ENCODE measurements at regions not wholly inside any gene's neighbourhood (a gene's known extent, or its start where the extent isn't known, plus 50 kb on each side); places are given as distances from the start of the nearest gene placed in this dataset.

DNA sequence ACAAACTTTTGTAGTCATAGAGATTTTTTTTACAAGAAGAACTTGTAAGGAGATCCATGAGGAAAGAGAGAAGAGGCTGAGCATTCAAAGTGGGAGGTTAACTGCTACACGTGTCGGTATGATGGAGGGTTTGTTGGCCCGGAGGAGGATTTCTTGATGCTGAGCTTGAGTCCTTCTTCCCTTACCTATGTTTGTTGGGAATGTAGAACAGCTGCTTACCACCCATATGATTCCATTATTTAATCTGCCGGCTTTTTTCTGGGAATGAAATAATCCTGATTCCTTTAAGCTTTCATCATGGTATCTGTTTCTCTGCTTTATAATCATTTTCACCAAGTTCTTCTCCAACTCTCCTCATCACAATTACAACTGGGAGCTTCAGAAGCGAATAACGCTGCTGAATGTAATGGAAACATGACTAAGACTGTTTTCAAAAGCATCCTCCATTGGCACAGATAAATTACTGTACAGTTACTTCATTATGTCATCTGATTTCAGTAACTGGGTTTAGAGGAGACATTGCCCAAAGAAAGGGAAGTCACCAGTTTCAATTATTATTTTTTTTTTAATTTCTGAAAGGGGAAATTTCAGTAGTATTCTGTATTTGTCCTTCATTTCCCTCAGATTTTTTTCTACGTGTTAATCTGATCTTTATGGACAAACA is 420.6 kb downstream of the SPRY1 start:
- TF ChIP-seq, protein P1, sequence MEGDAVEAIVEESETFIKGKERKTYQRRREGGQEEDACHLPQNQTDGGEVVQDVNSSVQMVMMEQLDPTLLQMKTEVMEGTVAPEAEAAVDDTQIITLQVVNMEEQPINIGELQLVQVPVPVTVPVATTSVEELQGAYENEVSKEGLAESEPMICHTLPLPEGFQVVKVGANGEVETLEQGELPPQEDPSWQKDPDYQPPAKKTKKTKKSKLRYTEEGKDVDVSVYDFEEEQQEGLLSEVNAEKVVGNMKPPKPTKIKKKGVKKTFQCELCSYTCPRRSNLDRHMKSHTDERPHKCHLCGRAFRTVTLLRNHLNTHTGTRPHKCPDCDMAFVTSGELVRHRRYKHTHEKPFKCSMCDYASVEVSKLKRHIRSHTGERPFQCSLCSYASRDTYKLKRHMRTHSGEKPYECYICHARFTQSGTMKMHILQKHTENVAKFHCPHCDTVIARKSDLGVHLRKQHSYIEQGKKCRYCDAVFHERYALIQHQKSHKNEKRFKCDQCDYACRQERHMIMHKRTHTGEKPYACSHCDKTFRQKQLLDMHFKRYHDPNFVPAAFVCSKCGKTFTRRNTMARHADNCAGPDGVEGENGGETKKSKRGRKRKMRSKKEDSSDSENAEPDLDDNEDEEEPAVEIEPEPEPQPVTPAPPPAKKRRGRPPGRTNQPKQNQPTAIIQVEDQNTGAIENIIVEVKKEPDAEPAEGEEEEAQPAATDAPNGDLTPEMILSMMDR (IDR thresholded peaks at IDR 0.05; ENCODE audit: low read length) = no peak
- TF ChIP-seq EZH2 (optimal IDR thresholded peaks at IDR 0.05; ENCODE audit: low read depth, low read length) = no peak

Data from MM.1S (cell line).